ENCODE measurements at regions not wholly inside any gene's neighbourhood (a gene's known extent, or its start where the extent isn't known, plus 50 kb on each side); places are given as distances from the start of the nearest gene placed in this dataset.
"Not testable (repeated sequence)": the region's sequence is repeated elsewhere in the genome, so short reads cannot be mapped to it uniquely, and the experiment has no call there.

GRCh38 chr9:94191706-94192105 is 67.4 kb upstream of the ZNF169 start:
- not testable (repeated sequence) for DNase-seq

GRCh38 chr9:94198414-94198813 is 60.7 kb upstream of the ZNF169 start:
- DNase-seq: peak in 1 of 2 experiments; percentile 44

GRCh38 chr9:94199776-94200175 is 59.3 kb upstream of the ZNF169 start:
- DNase-seq: no peak

GRCh38 chr9:94204174-94204573 is 54.9 kb upstream of the ZNF169 start:
- DNase-seq: no peak

- DNase-seq: no peak
Observed at GRCh38 chr9:94207781-94208180, 51.3 kb upstream of the ZNF169 start.

All from NCI-H524 (cell line).